B cell (primary cell): ENCODE measurements at regions not wholly inside any gene's neighbourhood (a gene's known extent, or its start where the extent isn't known, plus 50 kb on each side); places are given as distances from the start of the nearest gene placed in this dataset.

Source experiments
- CTCF ChIP-seq: fragments of 200-600 bp; IDR thresholded peaks from one replicate; pipeline ENCODE4 v1.8.0; 2022; ENCODE audit warnings: antibody characterized with exemption, mild to moderate bottlenecking
- EZH2 ChIP-seq: IDR thresholded peaks from 2 replicates; pipeline ENCODE4 v1.6.1; 2012; ENCODE audit warnings: borderline replicate concordance, low read depth, mild to moderate bottlenecking, moderate library complexity, low read length; ENCODE audit not compliant: insufficient read depth, poor library complexity, severe bottlenecking

- TF ChIP-seq CTCF = no peak
- TF ChIP-seq EZH2 = no peak
Measured at GRCh38 chr20:22462975-22463914, 121.1 kb downstream of the FOXA2 start.
